OCI-LY7 (cell line): ENCODE measurements at regions not wholly inside any gene's neighbourhood (a gene's known extent, or its start where the extent isn't known, plus 50 kb on each side); places are given as distances from the start of the nearest gene placed in this dataset.

ENCODE experiments used
- BruUV-seq: library from RNA; stranded (reverse); fragments of 400-500 nt; replicated peaks from 2 replicates; lab custom pipeline; 2021; lab: Mats Ljungman, UMichigan
- CTCF ChIA-PET: fragments of 300-600 bp; sonication (Branson Sonifier 250); formaldehyde crosslinking; loops from one replicate; lab custom pipeline; 2022; ENCODE audit warnings: antibody characterized with exemption; ENCODE audit not compliant: unreplicated experiment; lab: Charles Lee
- POLR2A ChIA-PET: fragments of 300-600 bp; sonication (Branson Sonifier 250); formaldehyde crosslinking; loops from one replicate; lab custom pipeline; 2022; ENCODE audit warnings: antibody characterized with exemption; lab: Charles Lee
- DNase-seq: peaks from one replicate; pipeline ENCODE4 v3.0.0-alpha.2; 2015; ENCODE audit warnings: low spot score
- H2AFZ ChIP-seq: fragments of 200-600 bp; sonication (generic), shearing (Covaris generic); 2 replicates; pipeline ENCODE4 v1.6.1; 2014; ENCODE audit warnings: mild to moderate bottlenecking, antibody characterized with exemption, low read length, moderate library complexity
- H3K27ac ChIP-seq: fragments of 200-600 bp; sonication (generic); 2 replicates; pipeline ENCODE4 v1.5.1; 2014; ENCODE audit warnings: mixed run types, low read depth, mild to moderate bottlenecking, moderate library complexity, low read length, inconsistent platforms; ENCODE audit not compliant: poor library complexity, severe bottlenecking
- H3K36me3 ChIP-seq: fragments of 200-600 bp; sonication (generic); 2 replicates; pipeline ENCODE4 v1.6.1; 2014; ENCODE audit warnings: mild to moderate bottlenecking, antibody characterized with exemption, low read length, moderate library complexity, mixed read lengths; ENCODE audit not compliant: insufficient read depth
- H3K4me1 ChIP-seq: fragments of 200-600 bp; sonication (generic); 2 replicates; pipeline ENCODE4 v1.5.1; 2014; ENCODE audit warnings: mild to moderate bottlenecking, low read length; ENCODE audit not compliant: insufficient read depth, poor library complexity, severe bottlenecking
- H3K4me2 ChIP-seq: fragments of 200-600 bp; sonication (generic); 2 replicates; pipeline ENCODE4 v1.6.1; 2014; ENCODE audit warnings: mild to moderate bottlenecking, low read length
- H3K4me3 ChIP-seq: fragments of 200-600 bp; sonication (generic); 2 replicates; pipeline ENCODE4 v1.5.1; 2014; ENCODE audit warnings: mild to moderate bottlenecking, low read depth, low read length; ENCODE audit not compliant: poor library complexity, severe bottlenecking
- H3K79me2 ChIP-seq: fragments of 200-600 bp; sonication (generic); 2 replicates; pipeline ENCODE4 v1.6.1; 2016; ENCODE audit warnings: low read depth, mild to moderate bottlenecking, low read length, moderate library complexity, mixed read lengths; ENCODE audit not compliant: insufficient read depth
- H3K9me2 ChIP-seq: fragments of 200-600 bp; sonication (generic); 2 replicates; pipeline ENCODE4 v1.6.1; 2016; ENCODE audit warnings: mild to moderate bottlenecking, low read length, mixed read lengths; ENCODE audit not compliant: insufficient read depth
- H3K9me3 ChIP-seq: fragments of 200-600 bp; sonication (generic); 2 replicates; pipeline ENCODE4 v1.6.1; 2014; ENCODE audit warnings: mild to moderate bottlenecking, mixed run types, low read length, mixed read lengths
- H4K20me1 ChIP-seq: fragments of 200-600 bp; sonication (generic); 2 replicates; pipeline ENCODE4 v1.6.1; 2014; ENCODE audit warnings: mild to moderate bottlenecking, antibody characterized with exemption, low read length, moderate library complexity, mixed read lengths; ENCODE audit not compliant: insufficient read depth
- EZH2phosphoT487 ChIP-seq: fragments of 200-600 bp; sonication (generic); IDR thresholded peaks from 2 replicates; pipeline ENCODE4 v1.6.1; 2018; ENCODE audit warnings: low read depth, borderline replicate concordance, mild to moderate bottlenecking, mixed run types, antibody characterized with exemption, low read length, moderate library complexity, mixed read lengths
- intact Hi-C: fragments of 100-400 bp; cut with micrococcal nuclease; formaldehyde crosslinking; loops from one replicate; pipeline ENCODE4 v1.10.0; 2022; ENCODE audit not compliant: unreplicated experiment
- TF ChIP-seq, protein P1 (sequence below): fragments of 200-600 bp; sonication (generic); conservative IDR thresholded peaks from 2 replicates; pipeline ENCODE4 v1.5.1; 2014; ENCODE audit warnings: mild to moderate bottlenecking, antibody characterized with exemption, low read length, moderate library complexity, mixed read lengths

DNA sequence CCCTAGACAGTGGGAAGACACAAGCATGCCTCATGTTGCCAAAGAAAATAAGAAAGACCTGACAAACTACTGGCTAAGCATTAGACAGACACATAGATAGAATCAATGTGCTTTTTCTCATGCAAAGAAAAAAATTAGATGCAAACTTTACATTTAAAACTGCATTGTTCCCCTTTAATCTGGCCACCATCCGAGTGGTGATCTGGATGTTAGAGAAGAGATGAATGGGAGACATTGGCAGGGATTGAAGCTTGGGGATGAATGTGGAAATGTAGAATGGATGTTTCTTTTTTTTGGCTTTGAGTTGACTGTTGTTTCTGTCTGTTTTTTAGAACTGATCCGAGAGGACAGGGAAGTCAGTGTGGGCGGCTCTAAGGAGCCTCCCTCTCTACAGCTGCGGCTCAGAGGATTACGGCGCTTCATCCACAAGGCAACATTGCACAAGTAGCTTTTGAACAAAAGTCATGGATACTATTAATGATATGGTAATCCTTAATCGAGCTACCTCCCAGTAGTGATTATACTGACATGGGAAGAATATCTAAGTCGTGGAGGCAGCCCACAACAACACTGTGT lies 53.0 kb downstream of the HELT start:
- Histone ChIP-seq H2AFZ (no peak overlapping the region), H3K9me3 (no peaks in the 10 kb centered on the region), H3K4me3 (no peak overlapping the region), H3K27ac (no peak overlapping the region), H3K4me1 (no peaks in the 10 kb centered on the region), H3K4me2 (no peak overlapping the region), H4K20me1 (no peaks in the 10 kb centered on the region), H3K36me3 (no peaks in the 10 kb centered on the region), H3K79me2 (no peaks in the 10 kb centered on the region), H3K9me2 (no peaks in the 10 kb centered on the region)
- TF ChIP-seq, protein P1, sequence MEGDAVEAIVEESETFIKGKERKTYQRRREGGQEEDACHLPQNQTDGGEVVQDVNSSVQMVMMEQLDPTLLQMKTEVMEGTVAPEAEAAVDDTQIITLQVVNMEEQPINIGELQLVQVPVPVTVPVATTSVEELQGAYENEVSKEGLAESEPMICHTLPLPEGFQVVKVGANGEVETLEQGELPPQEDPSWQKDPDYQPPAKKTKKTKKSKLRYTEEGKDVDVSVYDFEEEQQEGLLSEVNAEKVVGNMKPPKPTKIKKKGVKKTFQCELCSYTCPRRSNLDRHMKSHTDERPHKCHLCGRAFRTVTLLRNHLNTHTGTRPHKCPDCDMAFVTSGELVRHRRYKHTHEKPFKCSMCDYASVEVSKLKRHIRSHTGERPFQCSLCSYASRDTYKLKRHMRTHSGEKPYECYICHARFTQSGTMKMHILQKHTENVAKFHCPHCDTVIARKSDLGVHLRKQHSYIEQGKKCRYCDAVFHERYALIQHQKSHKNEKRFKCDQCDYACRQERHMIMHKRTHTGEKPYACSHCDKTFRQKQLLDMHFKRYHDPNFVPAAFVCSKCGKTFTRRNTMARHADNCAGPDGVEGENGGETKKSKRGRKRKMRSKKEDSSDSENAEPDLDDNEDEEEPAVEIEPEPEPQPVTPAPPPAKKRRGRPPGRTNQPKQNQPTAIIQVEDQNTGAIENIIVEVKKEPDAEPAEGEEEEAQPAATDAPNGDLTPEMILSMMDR, result no peak
- no peak for TF ChIP-seq EZH2phosphoT487
- BruUV-seq, result no TSS peak
- no peak for DNase-seq
- ChIA-PET CTCF (no interaction called here), POLR2A (interaction anchor here (1.1 kb wide), 1 partner anchor 27 kb away, joined by 6 read pairs; no protein-coding TSS in a partner anchor)
- intact Hi-C loops, result no loop called here

DNA sequence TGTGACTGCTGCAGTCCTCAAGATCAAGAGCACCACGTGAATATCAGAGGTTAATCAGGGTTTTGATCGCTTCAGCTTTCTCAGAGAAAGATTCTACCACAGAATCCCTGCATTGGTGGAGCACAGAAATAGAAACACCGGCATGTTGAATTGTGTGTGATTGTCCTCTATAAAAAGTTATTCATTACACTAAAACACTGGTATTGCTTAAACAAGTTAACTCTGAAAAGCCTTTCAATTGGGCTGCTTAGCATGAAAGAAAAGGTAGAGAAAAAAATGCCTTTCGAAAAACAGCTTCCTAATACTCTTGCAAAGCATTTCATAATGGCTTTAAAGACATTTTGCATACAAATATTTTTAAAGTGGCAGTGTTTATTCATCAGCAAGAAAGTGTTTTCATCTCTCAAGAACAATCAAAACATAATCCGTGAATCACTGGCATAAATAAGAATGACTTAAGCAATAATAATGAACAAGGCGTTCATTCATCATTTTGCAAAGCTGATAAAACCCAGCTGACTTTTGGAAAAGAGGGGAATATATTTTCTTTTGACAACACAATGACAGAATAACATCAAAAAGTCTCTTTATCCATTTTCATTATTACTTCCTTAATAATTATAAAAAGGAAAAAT lies 61.1 kb downstream of the HELT start:
- no TSS peak for BruUV-seq
- intact Hi-C loops, result no loop called here
- Histone ChIP-seq H3K4me2 (no peak overlapping the region), H3K9me3 (no peaks in the 10 kb centered on the region), H2AFZ (no peak overlapping the region), H3K79me2 (no peaks in the 10 kb centered on the region), H3K36me3 (no peaks in the 10 kb centered on the region), H3K4me1 (no peaks in the 10 kb centered on the region), H3K27ac (no peak overlapping the region), H4K20me1 (no peaks in the 10 kb centered on the region), H3K4me3 (no peak overlapping the region), H3K9me2 (no peaks in the 10 kb centered on the region)
- TF ChIP-seq, protein P1, result no peak
- TF ChIP-seq EZH2phosphoT487, result no peak
- ChIA-PET CTCF (no interaction called here), POLR2A (interaction anchor here (0.6 to 0.7 kb wide), 2 partner anchors 14 to 149 kb away, joined by 3 to 4 read pairs; no protein-coding TSS in a partner anchor)
- DNase-seq, result no peak

DNA sequence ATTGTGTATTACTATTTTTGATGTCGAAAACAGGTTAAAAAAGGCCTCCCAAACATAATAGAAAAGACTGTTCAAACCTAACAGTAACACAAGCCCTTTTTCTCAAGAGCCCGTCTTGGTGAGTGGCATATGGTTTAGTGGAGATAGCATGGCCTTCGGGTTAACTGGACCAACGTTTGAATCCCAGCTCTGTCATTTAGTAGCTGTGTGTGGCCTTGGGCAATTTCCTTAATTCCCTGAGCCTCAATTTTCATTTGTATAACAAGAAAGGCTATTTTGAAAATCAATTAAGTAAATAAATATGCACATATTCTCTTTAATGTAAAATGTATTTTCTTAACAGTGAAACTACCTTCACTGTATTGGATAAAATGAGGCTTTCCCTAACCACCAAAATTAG lies 62.3 kb downstream of the HELT start:
- Histone ChIP-seq H4K20me1 (no peaks in the 10 kb centered on the region), H3K4me2 (no peak overlapping the region), H2AFZ (no peak overlapping the region), H3K36me3 (no peaks in the 10 kb centered on the region), H3K79me2 (no peaks in the 10 kb centered on the region), H3K9me3 (no peaks in the 10 kb centered on the region), H3K4me3 (no peak overlapping the region), H3K27ac (no peak overlapping the region), H3K9me2 (no peaks in the 10 kb centered on the region), H3K4me1 (no peaks in the 10 kb centered on the region)
- POLR2A ChIA-PET, result interaction anchor here (0.7 kb wide), 1 partner anchor 255 kb away, joined by 4 read pairs; the partner anchor contains the start of gene ACSL1
- CTCF ChIA-PET, result no interaction called here
- no TSS peak for BruUV-seq
- TF ChIP-seq, protein P1, result no peak
- no peak for TF ChIP-seq EZH2phosphoT487
- intact Hi-C loops, result no loop called here
- DNase-seq, result no peak
